NOMO-1 (cell line): ENCODE measurements at regions not wholly inside any gene's neighbourhood (a gene's known extent, or its start where the extent isn't known, plus 50 kb on each side); places are given as distances from the start of the nearest gene placed in this dataset.
"Not testable (repeated sequence)": the region's sequence is repeated elsewhere in the genome, so short reads cannot be mapped to it uniquely, and the experiment has no call there.

Experiments used
- DNase-seq, 2 experiments: peaks; one replicate each; lab custom pipeline; 2025; ENCODE audit not compliant: unreplicated experiment in 2 of 2; lab: John Stamatoyannopoulos, UW

DNA sequence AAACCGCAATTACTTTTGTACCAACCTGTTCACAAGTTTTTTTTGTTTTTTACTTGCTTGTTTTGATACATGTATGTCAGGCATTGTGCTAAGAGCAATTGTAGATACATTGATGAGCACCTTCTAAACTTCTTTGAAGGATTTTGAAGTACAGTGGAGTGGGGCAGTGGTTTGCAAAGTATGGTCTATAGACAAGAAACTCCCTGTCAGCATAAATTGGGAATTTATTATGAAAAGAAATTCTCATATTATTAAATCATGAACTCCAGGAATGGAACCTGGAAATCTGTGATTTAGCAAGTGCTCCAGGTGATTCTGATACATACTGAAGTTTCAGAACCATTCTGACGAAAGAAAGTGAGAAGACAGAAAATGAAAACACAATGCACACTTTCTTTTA, 733.4 kb downstream of the C4orf33 start:
- DNase-seq, result no peak

- DNase-seq, result no peak
Observed at GRCh38 chr4:129839687-129840086, 743.7 kb downstream of the C4orf33 start.

DNA sequence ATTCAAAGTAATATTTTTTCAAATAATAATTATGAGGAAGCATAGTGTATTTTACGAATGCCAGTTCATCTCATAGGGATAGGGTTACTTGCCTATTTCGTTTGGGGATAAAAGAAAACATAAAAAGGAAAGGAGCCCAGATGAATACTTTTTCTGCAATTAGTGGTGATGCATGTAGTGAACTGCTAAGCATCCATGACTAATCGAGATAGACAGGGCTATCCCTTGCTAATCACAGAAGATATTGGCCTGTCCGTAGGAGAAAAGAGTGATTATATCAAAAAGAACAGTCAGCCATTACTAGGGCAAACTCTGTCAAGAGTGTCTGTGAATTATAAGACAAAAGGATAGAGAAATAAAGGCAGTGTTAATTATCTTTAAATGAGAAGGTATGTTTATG, 746.1 kb downstream of the C4orf33 start:
- no peak for DNase-seq

DNA sequence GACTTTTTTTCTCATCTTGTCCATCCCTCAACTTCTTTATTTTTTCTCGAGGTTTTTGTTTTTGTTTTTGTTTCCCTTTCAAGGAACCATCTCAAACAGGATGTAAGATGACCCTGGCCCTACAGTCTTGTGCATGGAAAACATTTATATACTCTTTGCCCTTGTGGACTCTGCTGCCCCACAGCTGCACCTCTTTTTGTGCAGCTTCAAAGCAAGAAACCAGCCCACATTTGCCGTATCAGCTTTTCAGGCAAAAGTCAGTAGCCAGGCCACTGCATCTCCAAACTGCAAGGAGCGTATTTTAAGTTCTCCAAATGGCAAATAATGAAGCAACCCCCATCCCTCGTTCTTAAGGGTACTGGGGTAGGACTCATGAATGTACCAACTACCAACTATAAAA, 756.5 kb downstream of the C4orf33 start:
- DNase-seq, result no peak

DNA sequence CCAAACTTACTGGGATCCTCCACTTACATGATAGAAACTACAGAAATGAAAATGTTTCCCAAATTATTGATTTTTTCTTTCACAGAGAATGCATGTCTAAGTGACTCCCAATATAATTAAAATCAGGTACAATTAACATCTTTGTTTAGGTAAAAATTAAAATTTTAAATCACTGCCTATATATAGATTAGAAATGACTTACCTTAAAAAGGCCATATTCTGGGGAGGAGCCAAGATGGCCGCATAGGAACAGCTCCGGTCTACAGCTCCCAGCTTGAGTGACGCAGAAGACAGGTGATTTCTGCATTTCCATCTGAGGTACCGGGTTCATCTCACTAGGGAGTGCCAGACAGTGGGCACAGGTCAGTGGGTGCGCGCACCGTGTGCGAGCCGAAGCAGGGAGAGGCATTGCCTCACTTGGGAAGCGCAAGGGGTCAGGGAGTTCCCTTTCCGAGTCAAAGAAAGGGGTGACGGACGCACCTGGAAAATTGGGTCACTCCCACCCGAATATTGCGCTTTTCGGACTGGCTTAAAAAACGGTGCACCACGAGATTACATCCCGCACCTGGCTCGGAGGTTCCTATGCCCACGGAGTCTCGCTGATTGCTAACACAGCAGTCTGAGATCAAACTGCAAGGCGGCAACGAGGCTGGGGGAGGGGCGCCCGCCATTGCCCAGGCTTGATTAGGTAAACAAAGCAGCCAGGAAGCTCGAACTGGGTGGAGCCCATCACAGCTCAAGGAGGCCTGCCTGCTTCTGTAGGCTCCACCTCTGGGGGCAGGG, 757.9 kb downstream of the C4orf33 start:
- DNase-seq, result not testable (repeated sequence)

GRCh38 chr4:129862461-129862860, 766.5 kb downstream of the C4orf33 start:
- DNase-seq, result no peak

DNA sequence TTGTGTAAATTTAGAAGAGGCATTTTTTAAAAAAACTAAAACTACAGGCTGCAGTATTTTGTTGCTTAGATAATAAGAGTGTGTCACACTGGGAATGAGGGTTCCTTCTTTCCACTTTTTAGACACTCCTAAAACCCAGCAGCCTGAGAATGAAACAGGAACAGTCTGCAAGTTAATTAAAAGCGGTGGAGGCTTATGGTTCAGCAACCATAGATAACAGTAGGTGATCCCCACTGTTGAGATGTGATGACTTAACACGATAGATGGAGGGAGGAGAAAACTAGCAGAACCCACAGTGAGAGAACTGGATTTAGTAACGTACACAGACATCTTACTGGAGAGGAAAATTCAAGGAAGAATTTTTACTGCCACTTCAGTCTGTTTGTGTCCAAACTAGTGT, 767.3 kb downstream of the C4orf33 start:
- DNase-seq, result no peak

- no peak for DNase-seq
Observed at GRCh38 chr4:129883996-129884395, 788.0 kb downstream of the C4orf33 start.

DNA sequence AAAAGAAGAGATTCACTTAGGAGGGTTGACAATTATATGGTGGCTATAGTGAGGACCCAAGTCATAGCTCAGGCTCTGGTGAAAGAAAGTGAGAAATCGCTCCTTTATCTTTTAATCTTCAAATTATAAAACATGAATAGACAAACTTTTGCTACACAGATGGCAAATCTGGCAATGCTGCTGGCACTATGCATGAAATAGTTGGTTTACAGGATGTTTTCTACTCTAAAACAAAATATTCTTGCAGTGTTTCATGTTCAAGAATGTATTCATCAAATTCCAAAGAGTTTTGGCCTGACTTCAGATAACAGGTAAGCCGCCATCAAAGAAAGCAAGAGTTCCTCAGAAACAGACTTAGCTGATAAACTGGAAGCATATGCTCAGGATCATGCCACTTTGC, 801.2 kb downstream of the C4orf33 start:
- no peak for DNase-seq

GRCh38 chr4:129899849-129900248, 803.9 kb downstream of the C4orf33 start:
- DNase-seq, result no peak

DNA sequence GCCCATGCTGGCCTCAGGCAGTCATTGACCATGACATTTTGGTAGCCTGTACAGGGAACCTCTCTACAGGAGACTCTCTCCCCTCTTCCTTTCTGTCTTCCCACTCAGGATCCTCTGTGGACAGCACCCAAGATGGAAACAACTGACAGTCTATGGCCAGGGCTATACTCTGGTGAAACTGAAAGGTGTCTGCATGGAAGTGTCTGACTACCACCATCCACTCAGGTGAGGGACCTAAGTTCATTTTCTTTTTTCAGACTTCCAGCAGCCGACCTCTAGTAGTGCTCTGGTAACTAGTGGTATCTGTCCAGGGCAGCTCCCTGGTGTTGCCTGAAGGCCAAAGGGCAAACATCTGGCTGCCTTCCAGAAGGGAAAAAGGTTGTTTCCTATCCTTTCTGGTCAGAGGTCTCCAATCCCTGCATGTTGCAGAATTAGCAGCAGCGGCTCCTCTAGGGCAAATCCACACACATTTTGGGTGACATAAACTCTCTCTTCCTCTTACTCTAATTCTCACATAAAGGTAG, 804.5 kb downstream of the C4orf33 start:
- DNase-seq, result no peak

DNA sequence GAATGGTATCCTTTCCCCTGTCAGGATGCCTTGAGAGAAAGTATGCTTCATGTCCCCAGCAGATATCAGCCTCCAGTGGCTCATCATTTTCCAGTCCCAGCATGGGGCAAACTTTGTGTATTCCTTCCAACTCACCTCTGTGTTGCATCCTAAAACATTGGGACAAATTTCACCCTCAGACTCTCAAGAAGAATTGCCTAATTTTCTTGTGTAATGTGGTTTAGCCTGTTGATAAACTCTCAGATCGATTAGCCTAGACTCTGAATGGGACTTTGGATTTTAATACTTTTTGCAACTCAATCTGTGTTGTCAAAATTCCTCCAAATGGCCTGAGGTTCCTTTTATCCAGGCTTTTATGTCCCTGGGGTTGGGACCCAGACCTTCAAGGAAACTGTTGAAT, 805.3 kb downstream of the C4orf33 start:
- DNase-seq, result no peak

DNA sequence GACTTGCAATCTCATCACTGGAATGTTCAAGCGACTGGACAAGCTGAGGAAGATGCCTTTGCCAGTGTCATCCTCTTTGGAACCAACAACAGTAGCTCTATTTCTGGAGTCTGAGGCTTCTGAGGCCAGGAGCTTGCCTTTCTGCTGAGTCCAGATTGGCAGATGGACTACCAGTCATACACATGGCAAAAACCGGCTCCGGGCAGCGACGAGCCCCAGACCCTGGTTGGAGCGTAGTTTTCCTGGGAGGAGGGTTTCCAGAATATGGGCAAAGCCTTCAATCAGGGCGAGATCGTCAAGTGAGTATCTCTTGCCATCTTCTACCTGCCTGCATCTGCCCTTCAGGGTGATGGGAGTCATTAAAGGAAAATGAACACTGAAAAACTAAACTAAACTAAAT, 807.9 kb downstream of the C4orf33 start:
- DNase-seq, result no peak

GRCh38 chr4:129905256-129905655, 809.3 kb downstream of the C4orf33 start:
- no peak for DNase-seq

DNA sequence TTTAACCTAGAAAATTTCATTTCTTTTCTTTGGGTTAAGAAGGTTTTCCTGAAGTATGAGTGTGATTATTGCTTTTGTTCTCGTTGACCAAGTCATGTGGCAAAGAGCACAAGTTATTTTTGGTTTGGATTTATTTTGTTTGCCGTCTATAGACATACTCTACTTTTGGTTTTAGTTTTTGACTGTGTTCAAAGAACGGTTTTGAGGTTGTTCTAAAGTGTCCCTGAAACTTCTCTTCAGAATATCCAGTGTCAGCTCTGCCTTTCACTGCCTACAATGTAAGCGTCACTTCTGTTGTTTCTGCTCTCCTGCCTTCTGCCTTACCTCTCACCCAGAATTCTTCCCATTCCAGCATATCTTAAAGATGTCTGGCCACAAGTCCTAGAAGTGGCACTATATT, 812.2 kb downstream of the C4orf33 start:
- DNase-seq, result no peak

DNA sequence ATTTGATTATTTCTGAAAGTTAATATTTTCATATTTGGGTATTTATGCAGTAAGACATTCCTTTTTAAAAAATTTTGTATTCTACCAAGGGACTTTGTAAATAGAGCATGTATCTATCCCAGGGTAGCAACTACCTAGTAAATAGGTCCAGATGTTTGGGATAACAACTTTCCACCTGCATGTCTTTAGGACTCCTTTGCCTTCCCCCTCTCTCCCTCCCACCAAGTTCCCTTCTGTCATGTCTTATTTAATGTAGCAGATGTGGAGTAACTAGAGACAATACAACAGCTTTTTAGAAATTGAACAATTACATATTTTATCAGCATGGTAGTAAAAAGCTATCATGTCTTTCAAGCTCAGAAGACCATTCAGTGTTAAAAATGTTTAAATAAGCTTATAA, 821.0 kb downstream of the C4orf33 start:
- no peak for DNase-seq

GRCh38 chr4:129917651-129918050, 821.7 kb downstream of the C4orf33 start:
- no peak for DNase-seq

- DNase-seq, result peak; percentile 4 to 75
Observed at GRCh38 chr4:129926936-129927335, 831.0 kb downstream of the C4orf33 start.

GRCh38 chr4:129929052-129929451, 833.1 kb downstream of the C4orf33 start:
- DNase-seq, result no peak

DNA sequence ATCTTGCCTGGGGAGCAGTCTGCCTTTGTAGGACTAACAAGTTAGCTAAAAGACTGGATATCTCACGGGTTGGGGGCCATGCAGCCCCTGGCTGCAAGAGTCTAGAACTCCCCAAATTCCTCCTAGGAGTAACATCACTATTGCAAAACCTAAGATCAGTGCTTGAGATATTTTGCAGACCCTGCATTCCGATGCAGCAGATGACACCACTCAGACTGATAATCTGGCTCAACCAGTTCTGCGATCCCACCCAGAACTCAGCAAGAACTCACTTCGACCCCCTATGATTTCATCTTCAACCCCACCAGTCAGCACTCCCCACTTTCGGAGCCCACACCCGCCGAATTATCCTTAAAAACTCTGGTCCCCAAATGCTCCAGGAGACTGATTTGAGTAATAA, 834.0 kb downstream of the C4orf33 start:
- no peak for DNase-seq

DNA sequence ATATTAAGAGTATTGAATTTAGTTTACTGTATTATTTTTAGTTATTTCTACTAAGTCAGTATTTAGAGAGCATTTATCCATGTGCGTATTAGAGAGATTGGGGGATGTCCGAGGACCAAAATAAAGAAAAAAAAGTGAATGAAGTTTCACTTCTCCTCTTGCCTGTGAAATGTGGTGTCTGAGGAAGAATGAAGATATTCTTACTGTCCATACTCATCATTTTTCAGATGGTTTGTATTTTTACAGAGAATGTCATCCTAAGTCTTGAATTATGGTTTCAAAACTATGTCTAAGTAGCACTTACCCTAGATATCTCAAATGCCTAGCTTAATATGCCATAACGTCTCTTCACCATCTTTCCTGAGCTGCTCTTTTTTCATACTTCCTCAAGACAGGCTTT, 854.3 kb downstream of the C4orf33 start:
- no peak for DNase-seq

GRCh38 chr4:129966175-129966574, 870.2 kb downstream of the C4orf33 start:
- DNase-seq, result no peak

GRCh38 chr4:129968366-129968765, 872.4 kb downstream of the C4orf33 start:
- DNase-seq, result no peak
